C4-2B (cell line): ENCODE measurements at regions not wholly inside any gene's neighbourhood (a gene's known extent, or its start where the extent isn't known, plus 50 kb on each side); places are given as distances from the start of the nearest gene placed in this dataset.

Experiments
- H3K27ac ChIP-seq: fragments of 450-650 bp; 2 replicates; pipeline ENCODE4 v1.5.1; 2017
- ZFX ChIP-seq: fragments of 450-650 bp; IDR thresholded peaks from 2 replicates; pipeline ENCODE4 v1.6.1; 2017
- TF ChIP-seq, protein P1 (sequence below): fragments of 450-650 bp; conservative IDR thresholded peaks from 2 replicates; pipeline ENCODE4 v1.5.1; 2017; ENCODE audit warnings: mild to moderate bottlenecking

- H3K27ac ChIP-seq: no peak overlapping the region
- TF ChIP-seq, protein P1, sequence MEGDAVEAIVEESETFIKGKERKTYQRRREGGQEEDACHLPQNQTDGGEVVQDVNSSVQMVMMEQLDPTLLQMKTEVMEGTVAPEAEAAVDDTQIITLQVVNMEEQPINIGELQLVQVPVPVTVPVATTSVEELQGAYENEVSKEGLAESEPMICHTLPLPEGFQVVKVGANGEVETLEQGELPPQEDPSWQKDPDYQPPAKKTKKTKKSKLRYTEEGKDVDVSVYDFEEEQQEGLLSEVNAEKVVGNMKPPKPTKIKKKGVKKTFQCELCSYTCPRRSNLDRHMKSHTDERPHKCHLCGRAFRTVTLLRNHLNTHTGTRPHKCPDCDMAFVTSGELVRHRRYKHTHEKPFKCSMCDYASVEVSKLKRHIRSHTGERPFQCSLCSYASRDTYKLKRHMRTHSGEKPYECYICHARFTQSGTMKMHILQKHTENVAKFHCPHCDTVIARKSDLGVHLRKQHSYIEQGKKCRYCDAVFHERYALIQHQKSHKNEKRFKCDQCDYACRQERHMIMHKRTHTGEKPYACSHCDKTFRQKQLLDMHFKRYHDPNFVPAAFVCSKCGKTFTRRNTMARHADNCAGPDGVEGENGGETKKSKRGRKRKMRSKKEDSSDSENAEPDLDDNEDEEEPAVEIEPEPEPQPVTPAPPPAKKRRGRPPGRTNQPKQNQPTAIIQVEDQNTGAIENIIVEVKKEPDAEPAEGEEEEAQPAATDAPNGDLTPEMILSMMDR: no peak
- TF ChIP-seq ZFX: no peak
Measured at GRCh38 chr6:131450861-131451260, 122.2 kb upstream of the ARG1 start.

DNA sequence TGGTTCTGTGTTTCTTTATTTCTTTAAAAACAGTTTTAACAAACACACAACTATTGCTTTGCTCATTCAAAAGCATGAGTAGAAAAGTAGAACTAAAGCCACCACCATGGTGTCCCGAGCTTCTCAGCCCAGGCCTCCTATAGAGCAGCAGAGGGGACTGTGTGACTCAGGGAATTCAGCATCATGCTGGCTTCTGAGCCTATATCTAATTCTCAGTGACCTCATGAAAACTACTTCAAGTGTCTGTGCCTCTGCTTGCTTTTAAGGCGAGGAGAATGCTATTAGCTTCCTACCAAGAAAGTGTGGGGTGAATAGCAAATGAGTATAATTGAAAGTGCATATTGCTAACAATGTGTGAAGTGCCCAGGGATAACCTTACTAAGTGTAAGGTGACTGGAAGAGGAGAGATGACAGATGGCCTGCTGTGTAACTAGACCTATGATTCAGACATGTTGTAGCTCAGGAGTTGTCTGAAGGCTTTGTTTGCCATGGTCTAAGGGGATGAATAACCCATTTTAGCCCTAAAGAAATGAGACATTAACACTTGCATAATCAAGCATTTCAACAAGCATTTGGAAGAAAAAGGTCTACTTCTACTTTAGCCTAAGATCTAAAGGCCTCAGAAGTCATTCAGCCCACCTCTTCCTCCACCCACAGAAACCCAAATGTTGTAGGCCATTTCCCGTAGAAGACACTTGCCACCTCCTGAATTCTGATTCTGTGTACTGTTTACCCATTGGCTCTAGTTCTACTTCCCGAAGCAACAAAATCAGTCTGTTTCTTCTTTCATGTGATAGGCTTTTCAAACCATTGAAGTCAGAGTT, 121.5 kb upstream of the ARG1 start:
- no peak for TF ChIP-seq ZFX
- TF ChIP-seq, protein P1: no peak
- H3K27ac ChIP-seq: no peak overlapping the region

DNA sequence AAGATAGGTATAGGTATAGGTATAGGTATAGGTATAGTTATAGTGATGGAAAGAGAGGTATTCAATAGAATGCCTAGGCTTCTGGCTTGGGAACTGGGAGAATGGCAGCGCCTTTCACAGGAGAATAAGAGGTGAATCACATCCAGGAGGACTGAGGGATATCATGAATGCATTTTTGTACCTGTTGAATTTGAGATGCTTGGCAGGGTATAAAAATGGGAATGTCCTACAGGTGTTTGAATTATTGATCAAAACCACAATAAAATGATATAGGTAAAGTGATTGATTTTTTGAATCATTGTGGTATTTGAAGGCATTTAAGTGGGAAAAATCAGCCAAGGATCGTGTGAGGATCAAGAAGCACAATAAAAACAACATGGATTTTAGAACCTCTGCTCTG, 119.2 kb upstream of the ARG1 start:
- no peak for TF ChIP-seq ZFX
- TF ChIP-seq, protein P1: no peak
- H3K27ac ChIP-seq: no peak overlapping the region

GRCh38 chr6:131456565-131456964, 116.5 kb upstream of the ARG1 start:
- no peak for TF ChIP-seq ZFX
- TF ChIP-seq, protein P1: no peak
- H3K27ac ChIP-seq: no peak overlapping the region

DNA sequence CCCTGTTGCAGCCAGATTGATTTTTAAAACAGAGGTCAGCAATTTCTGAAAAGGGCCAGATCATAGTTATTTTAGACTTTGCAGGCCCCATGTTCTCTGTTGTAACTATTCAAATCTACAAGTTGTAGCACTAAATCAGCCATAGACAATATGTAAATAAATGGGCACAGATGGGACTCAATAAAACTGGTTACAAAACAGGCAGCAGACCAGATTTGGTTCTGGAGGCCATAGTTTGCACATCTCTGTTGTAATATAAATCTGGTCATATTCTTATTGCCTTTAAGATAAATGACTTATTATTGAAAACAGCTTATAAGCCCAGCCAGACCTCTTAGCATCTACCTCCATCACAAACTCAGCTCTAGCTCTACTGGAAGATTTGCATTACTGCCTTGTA, 114.0 kb upstream of the ARG1 start:
- TF ChIP-seq ZFX: no peak
- TF ChIP-seq, protein P1: no peak
- H3K27ac ChIP-seq: peak overlapping the region; percentile 74

GRCh38 chr6:131460614-131461000, 112.4 kb upstream of the ARG1 start:
- TF ChIP-seq, protein P1: no peak
- TF ChIP-seq ZFX: no peak
- H3K27ac ChIP-seq: no peak overlapping the region

- no peak for TF ChIP-seq ZFX
Measured at GRCh38 chr6:131469130-131469529, 103.9 kb upstream of the ARG1 start.

GRCh38 chr6:131470534-131470933, 102.5 kb upstream of the ARG1 start:
- no peak for TF ChIP-seq ZFX
- TF ChIP-seq, protein P1: no peak
- no peak overlapping the region for H3K27ac ChIP-seq

More at GRCh38 chr6:131469130-131469529, 103.9 kb upstream of the ARG1 start:
- peak overlapping the region; percentile 47; the same call in 1 of the 2 replicates for H3K27ac ChIP-seq
